AG04449 (cell line): ENCODE measurements at regions not wholly inside any gene's neighbourhood (a gene's known extent, or its start where the extent isn't known, plus 50 kb on each side); places are given as distances from the start of the nearest gene placed in this dataset.

Experiments
- CTCF ChIA-PET: fragments of 350-600 bp; formaldehyde crosslinking; extraction: SDS; loops from one replicate; lab custom pipeline; 2021; ENCODE audit warnings: antibody characterized with exemption; lab: Yijun Ruan, JAX
- POLR2A ChIA-PET: fragments of 400-600, 350-600 bp; formaldehyde crosslinking; extraction: SDS; loops from one replicate; lab custom pipeline; 2020; ENCODE audit warnings: antibody characterized with exemption, inconsistent platforms; lab: Yijun Ruan, JAX
- DNase-seq: peaks from one replicate; pipeline ENCODE4 v3.0.0-alpha.2; 2010; ENCODE audit warnings: low read depth, low spot score
- H3K4me3 ChIP-seq: 2 replicates; pipeline ENCODE4 v1.5.1; 2011; ENCODE audit warnings: low read depth, mild to moderate bottlenecking, control low read depth, low read length
- TF ChIP-seq, protein P1 (sequence below): IDR thresholded peaks from one replicate; pipeline ENCODE4 v1.5.1; 2011; ENCODE audit warnings: mild to moderate bottlenecking, moderate library complexity, low read length, control low read depth, inconsistent platforms; ENCODE audit not compliant: insufficient read depth; ENCODE audit errors: missing control alignments

DNA sequence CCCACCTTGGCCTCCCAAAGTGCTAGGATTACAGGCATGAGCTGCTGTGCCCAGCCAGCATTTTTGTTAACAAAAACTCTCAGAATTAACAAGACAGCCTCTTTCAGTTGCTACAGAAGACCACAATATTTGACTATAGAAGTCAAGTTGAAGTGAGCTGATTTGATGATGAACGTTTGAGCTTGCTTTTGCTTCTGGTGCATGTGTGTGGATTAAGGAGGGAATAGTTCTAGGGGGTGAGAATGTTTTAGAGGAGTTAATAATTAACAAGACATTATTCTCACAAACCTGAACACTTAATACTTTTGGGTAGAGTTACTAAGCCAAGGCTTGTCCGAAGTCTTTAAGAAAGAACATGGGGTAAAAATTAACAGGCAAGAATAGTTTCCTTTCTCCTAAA is 191.6 kb downstream of the TENT4A start:
- DNase-seq, result no peak
- TF ChIP-seq, protein P1, sequence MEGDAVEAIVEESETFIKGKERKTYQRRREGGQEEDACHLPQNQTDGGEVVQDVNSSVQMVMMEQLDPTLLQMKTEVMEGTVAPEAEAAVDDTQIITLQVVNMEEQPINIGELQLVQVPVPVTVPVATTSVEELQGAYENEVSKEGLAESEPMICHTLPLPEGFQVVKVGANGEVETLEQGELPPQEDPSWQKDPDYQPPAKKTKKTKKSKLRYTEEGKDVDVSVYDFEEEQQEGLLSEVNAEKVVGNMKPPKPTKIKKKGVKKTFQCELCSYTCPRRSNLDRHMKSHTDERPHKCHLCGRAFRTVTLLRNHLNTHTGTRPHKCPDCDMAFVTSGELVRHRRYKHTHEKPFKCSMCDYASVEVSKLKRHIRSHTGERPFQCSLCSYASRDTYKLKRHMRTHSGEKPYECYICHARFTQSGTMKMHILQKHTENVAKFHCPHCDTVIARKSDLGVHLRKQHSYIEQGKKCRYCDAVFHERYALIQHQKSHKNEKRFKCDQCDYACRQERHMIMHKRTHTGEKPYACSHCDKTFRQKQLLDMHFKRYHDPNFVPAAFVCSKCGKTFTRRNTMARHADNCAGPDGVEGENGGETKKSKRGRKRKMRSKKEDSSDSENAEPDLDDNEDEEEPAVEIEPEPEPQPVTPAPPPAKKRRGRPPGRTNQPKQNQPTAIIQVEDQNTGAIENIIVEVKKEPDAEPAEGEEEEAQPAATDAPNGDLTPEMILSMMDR, result no peak
- ChIA-PET CTCF (no interaction called here), POLR2A (no interaction called here)
- H3K4me3 ChIP-seq, result no peak overlapping the region

DNA sequence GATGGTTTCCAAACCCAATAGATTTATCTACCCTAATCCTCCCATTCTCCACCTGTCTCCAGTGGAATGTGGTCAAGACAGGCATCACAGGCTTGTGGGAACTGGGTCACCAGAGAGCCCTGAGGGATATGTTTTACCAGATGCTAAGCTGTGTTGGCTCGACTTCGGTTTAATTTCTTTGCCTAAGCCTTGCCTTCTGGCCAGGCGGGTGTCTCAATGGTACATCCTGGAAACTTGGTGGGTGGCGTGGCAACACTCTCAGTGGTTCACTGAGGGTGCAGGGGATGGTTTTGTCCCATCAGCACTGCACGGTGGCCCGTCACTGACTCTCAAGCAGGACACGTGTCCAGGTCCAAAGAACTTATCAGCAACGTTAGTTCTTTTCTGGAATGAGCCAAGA is 192.2 kb downstream of the TENT4A start:
- no peak overlapping the region for H3K4me3 ChIP-seq
- DNase-seq, result no peak
- POLR2A ChIA-PET, result no interaction called here
- TF ChIP-seq, protein P1, result no peak
- CTCF ChIA-PET, result no interaction called here

DNA sequence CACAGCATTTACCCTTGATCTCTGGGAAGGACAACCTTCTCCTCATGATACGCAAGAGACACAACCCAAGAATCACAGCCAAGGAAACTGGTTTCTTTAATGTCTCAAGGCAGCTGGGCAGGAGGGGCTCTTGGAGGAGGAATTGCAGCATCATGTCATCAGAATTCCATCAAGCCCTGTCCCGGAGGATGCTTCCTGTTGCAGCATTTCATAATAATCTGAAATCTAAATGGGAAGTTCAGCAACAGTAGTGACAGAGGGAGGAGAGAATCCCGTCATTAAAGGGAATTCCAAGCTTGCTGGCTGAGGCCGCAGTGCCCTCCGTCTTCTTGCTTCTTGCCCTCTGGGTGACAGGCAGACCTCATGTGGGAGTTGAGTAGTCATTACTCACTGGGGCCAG is 192.7 kb downstream of the TENT4A start:
- DNase-seq, result no peak
- ChIA-PET POLR2A (no interaction called here), CTCF (no interaction called here)
- TF ChIP-seq, protein P1, result no peak
- no peak overlapping the region for H3K4me3 ChIP-seq

DNA sequence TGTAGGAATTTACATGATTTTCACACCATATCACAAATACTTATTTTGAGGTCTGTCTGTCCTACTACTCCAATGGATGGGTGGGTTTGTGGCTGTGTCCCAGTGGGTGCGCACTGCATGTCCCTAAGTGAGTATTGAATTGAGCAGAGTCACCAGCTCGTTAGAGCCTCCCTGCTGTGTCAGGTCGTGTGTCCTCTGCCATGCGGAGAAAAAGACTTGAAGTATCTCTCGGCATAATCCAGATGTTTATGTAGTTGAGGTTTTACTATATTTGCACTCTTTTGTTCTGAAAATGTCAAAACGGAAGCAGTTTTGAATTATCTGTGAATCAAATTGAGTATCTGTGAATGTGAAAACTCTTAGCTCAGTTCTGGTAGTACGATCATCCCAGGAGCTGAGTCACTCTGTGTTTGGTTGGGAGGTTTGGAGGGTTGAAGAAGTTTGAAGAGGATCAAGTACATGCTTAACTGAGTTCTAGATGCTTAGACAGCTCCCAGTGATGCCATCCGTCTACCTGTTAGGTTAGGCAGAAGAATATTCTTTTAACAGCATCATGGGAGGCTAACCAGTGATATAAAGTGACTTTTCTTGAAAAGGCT is 194.2 kb downstream of the TENT4A start:
- H3K4me3 ChIP-seq, result no peak overlapping the region
- no peak for DNase-seq
- TF ChIP-seq, protein P1, result no peak
- CTCF ChIA-PET, result no interaction called here
- POLR2A ChIA-PET, result no interaction called here

DNA sequence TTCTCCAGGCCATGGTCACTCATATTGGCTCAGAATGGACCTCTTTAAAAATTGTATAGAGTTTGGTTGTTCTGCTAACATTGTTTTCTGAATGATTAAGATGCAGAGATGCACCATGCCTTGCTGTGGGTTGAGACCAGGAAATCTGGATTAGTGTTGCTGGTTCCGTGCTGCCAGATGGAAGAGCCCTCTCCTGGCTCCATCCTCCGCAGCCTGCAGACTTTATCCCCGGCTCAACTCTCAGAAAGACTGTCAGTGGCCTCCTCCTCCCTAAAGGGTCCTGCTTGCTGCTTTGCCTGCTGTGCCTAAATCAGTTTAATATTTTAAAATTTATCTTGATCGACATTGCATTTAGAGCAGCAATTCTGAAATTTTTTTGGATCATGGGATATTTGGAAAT is 196.7 kb downstream of the TENT4A start:
- no peak overlapping the region for H3K4me3 ChIP-seq
- no peak for DNase-seq
- TF ChIP-seq, protein P1, result no peak
- POLR2A ChIA-PET, result no interaction called here
- CTCF ChIA-PET, result no interaction called here

DNA sequence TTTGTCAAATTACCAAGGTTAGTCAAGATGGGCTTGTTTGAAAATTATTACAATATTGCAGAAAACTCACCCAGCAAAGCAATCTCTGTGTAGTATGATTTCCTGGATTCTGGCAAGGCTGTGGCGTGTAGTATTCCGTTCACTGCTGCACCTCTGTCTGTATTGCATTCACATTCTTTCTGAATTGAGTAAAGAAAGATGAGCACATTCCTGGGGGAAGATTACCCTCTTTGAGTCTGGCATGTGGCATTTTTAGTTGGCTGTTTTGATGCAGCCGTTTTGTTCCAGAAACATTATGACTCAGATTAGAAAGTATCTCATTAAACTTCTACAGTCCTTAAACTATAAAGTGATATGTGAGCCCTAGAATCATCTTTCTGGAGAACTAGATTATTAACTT is 197.7 kb downstream of the TENT4A start:
- POLR2A ChIA-PET, result no interaction called here
- TF ChIP-seq, protein P1, result no peak
- CTCF ChIA-PET, result no interaction called here

More for the DNA sequence above, 197.7 kb downstream of the TENT4A start:
- H3K4me3 ChIP-seq, result no peak overlapping the region
- DNase-seq, result no peak
